GM23338 (cell line): ENCODE measurements at regions not wholly inside any gene's neighbourhood (a gene's known extent, or its start where the extent isn't known, plus 50 kb on each side); places are given as distances from the start of the nearest gene placed in this dataset.
"Not testable (repeated sequence)": the region's sequence is repeated elsewhere in the genome, so short reads cannot be mapped to it uniquely, and the experiment has no call there.

Experiments used
- ATAC-seq: fragments of 200-7000 bp; cut with Tn5 transposase; 3 replicates; pipeline ENCODE4 v1.9.1; 2020
- DNase-seq: peaks from one replicate; pipeline ENCODE4 v3.0.0-alpha.2; 2015; ENCODE audit warnings: low spot score
- H2AFZ ChIP-seq: fragments of 200-600 bp; sonication (generic); 2 replicates; pipeline ENCODE4 v1.8.0; 2016; ENCODE audit warnings: antibody characterized with exemption, mild to moderate bottlenecking, moderate library complexity
- H3F3A ChIP-seq: fragments of 200-600 bp; sonication (generic); replicated peaks from 2 replicates; pipeline ENCODE4 v1.8.0; 2017; ENCODE audit warnings: antibody characterized with exemption, mixed run types, low read depth
- H3K27ac ChIP-seq: fragments of 200-600 bp; sonication (generic); 2 replicates; pipeline ENCODE4 v1.6.1; 2016; ENCODE audit warnings: low read depth
- H3K27me3 ChIP-seq: fragments of 200-600 bp; sonication (generic); 2 replicates; pipeline ENCODE4 v1.8.0; 2016; ENCODE audit warnings: mild to moderate bottlenecking, mixed run types, moderate library complexity; ENCODE audit not compliant: insufficient read depth
- H3K36me3 ChIP-seq: fragments of 200-600 bp; sonication (generic); 2 replicates; pipeline ENCODE4 v1.8.0; 2016; ENCODE audit warnings: mild to moderate bottlenecking; ENCODE audit not compliant: insufficient read depth
- H3K4me1 ChIP-seq: fragments of 200-600 bp; sonication (generic); 2 replicates; pipeline ENCODE4 v1.8.0; 2016; ENCODE audit warnings: mild to moderate bottlenecking, moderate library complexity; ENCODE audit not compliant: insufficient read depth
- H3K4me2 ChIP-seq: fragments of 200-600 bp; sonication (generic); 2 replicates; pipeline ENCODE4 v1.7.1; 2017; ENCODE audit warnings: mixed run types
- H3K4me3 ChIP-seq: fragments of 200-600 bp; sonication (generic); 2 replicates; pipeline ENCODE4 v1.6.1; 2016; ENCODE audit warnings: mixed run types
- H3K79me2 ChIP-seq: fragments of 200-600 bp; sonication (generic); replicated peaks from 2 replicates; pipeline ENCODE4 v1.8.0; 2017; ENCODE audit warnings: mild to moderate bottlenecking; ENCODE audit not compliant: insufficient read depth
- H3K9me2 ChIP-seq: fragments of 200-600 bp; sonication (generic); 2 replicates; pipeline ENCODE4 v1.8.0; 2017; ENCODE audit not compliant: insufficient read depth
- H4K20me1 ChIP-seq: fragments of 200-600 bp; sonication (generic); replicated peaks from 2 replicates; pipeline ENCODE4 v1.8.0; 2017; ENCODE audit warnings: mild to moderate bottlenecking; ENCODE audit not compliant: insufficient read depth
- H3K27ac Mint-ChIP-seq: 2 replicates; pipeline ENCODE4 v1.8.0; 2020; ENCODE audit warnings: inconsistent platforms, mild to moderate bottlenecking, moderate library complexity, mixed read lengths
- H3K27me3 Mint-ChIP-seq: 3 replicates; pipeline ENCODE4 v1.8.0; 2022; ENCODE audit warnings: low read depth, mild to moderate bottlenecking, moderate library complexity, mixed read lengths, inconsistent platforms; ENCODE audit not compliant: insufficient read depth, poor library complexity
- H3K36me3 Mint-ChIP-seq: 3 replicates; pipeline ENCODE4 v1.8.0; 2021; ENCODE audit warnings: low read depth, mild to moderate bottlenecking, inconsistent platforms, moderate library complexity, mixed read lengths
- H3K4me1 Mint-ChIP-seq: 3 replicates; pipeline ENCODE4 v1.8.0; 2020; ENCODE audit warnings: mild to moderate bottlenecking, inconsistent platforms, mixed read lengths
- H3K4me3 Mint-ChIP-seq: 3 replicates; pipeline ENCODE4 v1.8.0; 2021; ENCODE audit warnings: moderate library complexity, mild to moderate bottlenecking, inconsistent platforms, mixed read lengths
- H3K9me3 Mint-ChIP-seq: 3 replicates; pipeline ENCODE4 v1.8.0; 2020; ENCODE audit warnings: moderate library complexity, mild to moderate bottlenecking, inconsistent platforms, mixed read lengths
- TF ChIP-seq, protein P1 (sequence below), 2 experiments: fragments of 200-600 bp in 1 of 2; sonication (generic) in 1 of 2; conservative IDR thresholded peaks; 2 replicates each; pipeline versions ENCODE4 v1.5.1 to v1.6.1; 2016 to 2017; ENCODE audit warnings: antibody characterized with exemption in 2 of 2, low read depth in 2 of 2, mild to moderate bottlenecking in 2 of 2, moderate library complexity in 1 of 2

DNA sequence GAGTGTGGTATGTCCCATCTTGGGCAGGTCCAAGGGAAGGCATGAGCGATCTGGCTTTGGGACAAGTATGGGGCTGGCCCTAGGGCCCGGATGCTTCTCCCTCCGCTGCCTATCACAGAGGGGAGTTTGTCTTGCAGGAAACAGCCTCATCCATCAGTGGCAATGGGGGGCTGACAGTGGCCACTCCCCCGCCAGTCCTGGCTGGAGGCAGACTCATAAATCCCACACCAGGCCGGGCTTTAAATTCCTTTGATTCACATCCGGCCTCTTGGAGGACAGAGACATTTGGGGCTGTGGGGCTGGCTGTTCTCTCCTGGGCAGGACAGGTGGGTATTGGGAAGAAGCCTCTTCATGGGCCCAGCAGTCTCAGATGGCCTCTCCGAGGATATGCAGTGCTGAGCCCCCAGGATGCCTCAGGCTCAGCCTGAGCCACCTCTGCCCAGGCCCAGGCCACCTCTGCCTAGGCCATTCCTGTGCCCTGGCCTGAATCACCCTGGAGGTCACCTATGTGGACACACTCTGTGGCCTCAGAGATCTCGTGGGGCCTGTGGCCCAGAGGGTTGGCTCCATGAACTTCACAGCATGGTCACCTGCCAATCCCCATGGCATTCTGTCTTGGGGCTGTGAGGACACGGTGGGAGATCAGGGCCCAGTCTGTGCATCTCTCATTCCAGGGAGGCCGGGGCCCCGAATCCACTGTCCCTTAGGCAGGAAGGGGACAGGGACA is 84.2 kb upstream of the GOLGA6L4 start (continued):
- TF ChIP-seq, protein P1, sequence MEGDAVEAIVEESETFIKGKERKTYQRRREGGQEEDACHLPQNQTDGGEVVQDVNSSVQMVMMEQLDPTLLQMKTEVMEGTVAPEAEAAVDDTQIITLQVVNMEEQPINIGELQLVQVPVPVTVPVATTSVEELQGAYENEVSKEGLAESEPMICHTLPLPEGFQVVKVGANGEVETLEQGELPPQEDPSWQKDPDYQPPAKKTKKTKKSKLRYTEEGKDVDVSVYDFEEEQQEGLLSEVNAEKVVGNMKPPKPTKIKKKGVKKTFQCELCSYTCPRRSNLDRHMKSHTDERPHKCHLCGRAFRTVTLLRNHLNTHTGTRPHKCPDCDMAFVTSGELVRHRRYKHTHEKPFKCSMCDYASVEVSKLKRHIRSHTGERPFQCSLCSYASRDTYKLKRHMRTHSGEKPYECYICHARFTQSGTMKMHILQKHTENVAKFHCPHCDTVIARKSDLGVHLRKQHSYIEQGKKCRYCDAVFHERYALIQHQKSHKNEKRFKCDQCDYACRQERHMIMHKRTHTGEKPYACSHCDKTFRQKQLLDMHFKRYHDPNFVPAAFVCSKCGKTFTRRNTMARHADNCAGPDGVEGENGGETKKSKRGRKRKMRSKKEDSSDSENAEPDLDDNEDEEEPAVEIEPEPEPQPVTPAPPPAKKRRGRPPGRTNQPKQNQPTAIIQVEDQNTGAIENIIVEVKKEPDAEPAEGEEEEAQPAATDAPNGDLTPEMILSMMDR (conservative IDR thresholded peaks at IDR 0.05; ENCODE audit: low read depth in 2 of 2): no peak

- not testable (repeated sequence) for H3K4me1 ChIP-seq, H3K9me3 Mint-ChIP-seq, H4K20me1 ChIP-seq, H3K9me2 ChIP-seq, H3K27me3 Mint-ChIP-seq, H3K36me3 Mint-ChIP-seq, H3K4me3 ChIP-seq, H3K27me3 ChIP-seq, DNase-seq, H3K27ac Mint-ChIP-seq, ATAC-seq, H2AFZ ChIP-seq, H3K4me3 Mint-ChIP-seq, H3K79me2 ChIP-seq, H3K4me2 ChIP-seq, H3K36me3 ChIP-seq, H3K27ac ChIP-seq, H3F3A ChIP-seq
- peaks cover 15% of the 10 kb centered on the region for H3K4me1 Mint-ChIP-seq
Observed at GRCh38 chr15:84152381-84152979, 83.1 kb upstream of the GOLGA6L4 start.

DNA sequence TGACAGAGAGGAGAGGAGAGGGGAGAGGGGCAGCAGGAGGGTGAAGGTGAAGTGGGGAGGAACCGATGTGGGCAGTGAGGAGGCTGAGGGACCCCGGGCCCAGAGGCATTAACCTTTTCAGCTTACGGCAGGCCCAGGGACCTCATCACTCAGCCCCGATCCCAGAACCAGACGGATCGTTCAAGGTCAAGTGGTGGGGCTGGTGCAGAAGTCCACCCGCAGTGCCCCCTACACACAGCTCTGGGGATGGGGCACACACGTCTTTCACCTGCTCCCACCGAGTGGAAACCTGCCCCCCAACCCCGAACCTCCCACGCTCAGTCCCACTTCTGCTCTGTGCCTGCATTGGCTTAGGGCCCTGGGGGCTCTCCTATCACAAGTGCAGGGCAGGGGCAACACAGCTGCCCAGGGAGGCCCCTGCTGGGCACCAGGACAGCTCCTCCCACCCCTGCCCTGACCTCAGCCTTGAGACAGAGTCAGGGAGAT is 81.9 kb upstream of the GOLGA6L4 start:
- not testable (repeated sequence) for H3K4me3 Mint-ChIP-seq, DNase-seq, H3K36me3 ChIP-seq, H3K79me2 ChIP-seq, H3F3A ChIP-seq, H4K20me1 ChIP-seq, H3K4me2 ChIP-seq, H3K4me3 ChIP-seq, H2AFZ ChIP-seq, H3K36me3 Mint-ChIP-seq, H3K9me3 Mint-ChIP-seq, ATAC-seq, H3K27me3 ChIP-seq, H3K9me2 ChIP-seq, H3K27ac ChIP-seq, H3K27ac Mint-ChIP-seq, H3K4me1 ChIP-seq
- H3K4me1 Mint-ChIP-seq: peaks cover 18% of the 10 kb centered on the region
- H3K27me3 Mint-ChIP-seq: peaks cover 14% of the 10 kb centered on the region

- not testable (repeated sequence) for H3K4me2 ChIP-seq, H4K20me1 ChIP-seq, H3F3A ChIP-seq, H3K9me3 Mint-ChIP-seq, H3K4me3 Mint-ChIP-seq, H2AFZ ChIP-seq, H3K9me2 ChIP-seq, H3K36me3 Mint-ChIP-seq, H3K27ac ChIP-seq, H3K36me3 ChIP-seq, ATAC-seq, H3K4me3 ChIP-seq, H3K4me1 ChIP-seq, H3K27me3 ChIP-seq, H3K27ac Mint-ChIP-seq, DNase-seq, H3K79me2 ChIP-seq
- H3K27me3 Mint-ChIP-seq: peaks cover 17% of the 10 kb centered on the region
- H3K4me1 Mint-ChIP-seq: peaks cover 18% of the 10 kb centered on the region
Observed at GRCh38 chr15:84154314-84154713, 81.3 kb upstream of the GOLGA6L4 start.

DNA sequence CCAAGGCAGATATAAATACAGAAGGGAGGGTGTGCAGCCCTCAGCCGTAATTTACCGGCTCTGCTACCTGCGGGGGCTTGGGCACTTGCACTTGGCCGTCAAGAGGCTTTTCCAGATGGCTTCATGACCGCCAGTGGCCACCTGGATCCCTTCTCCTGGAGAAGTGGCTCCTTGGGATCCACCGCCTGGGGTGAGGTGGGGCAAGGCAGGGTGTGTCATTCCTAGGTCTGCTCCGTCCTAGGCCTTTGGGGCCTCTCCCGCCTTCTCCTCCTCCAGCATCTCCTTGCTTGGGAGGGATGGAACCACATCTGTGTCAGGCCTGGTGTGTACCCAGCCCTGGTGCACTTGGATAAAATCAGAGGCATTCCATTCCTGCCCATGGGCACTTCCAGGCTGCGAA is 80.8 kb upstream of the GOLGA6L4 start:
- not testable (repeated sequence) for H3K27ac ChIP-seq

DNA sequence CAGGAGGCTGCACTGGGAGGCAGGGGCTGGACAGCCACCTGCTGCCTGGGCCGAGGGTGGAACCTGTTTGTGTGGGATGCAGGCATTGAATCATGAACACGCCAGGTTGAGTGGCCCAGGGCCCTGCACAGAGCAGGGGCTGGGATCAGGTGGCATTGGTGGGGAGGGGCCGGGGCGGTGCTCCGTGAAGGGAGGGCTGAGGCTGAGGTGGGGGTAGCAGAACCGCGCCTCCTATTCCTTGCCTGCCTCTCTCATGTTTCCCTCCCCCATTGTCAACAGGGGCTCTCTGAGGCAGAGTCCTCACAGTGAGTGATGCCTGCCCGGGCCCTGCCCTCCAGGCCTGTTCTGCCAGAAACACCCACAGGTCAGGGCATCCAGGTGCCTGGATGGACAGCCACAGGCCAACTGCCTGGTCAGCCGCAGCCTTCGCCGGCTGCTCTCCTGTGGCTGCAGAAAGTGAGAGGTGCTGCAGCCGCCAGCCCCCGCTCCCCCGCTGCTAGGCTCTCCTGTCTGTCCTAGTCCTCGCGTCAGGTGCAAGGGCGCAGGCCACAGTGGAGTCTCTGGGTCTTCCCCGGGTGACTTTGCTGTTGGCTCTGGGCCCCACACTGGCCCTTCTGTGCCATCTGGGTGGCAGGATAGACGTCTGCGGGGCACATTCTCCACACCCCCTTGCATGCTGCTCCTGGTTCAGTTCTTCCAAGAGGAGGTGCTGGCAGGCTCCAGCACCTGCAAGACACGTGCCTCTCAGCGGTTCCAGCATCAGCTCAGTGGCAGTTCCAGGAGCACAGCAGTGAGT is 79.6 kb upstream of the GOLGA6L4 start:
- not testable (repeated sequence) for DNase-seq, H3F3A ChIP-seq, H3K27ac Mint-ChIP-seq, H3K36me3 Mint-ChIP-seq, H3K36me3 ChIP-seq, H3K4me2 ChIP-seq, H3K4me3 Mint-ChIP-seq, H4K20me1 ChIP-seq, H3K79me2 ChIP-seq, H3K4me1 ChIP-seq, H3K27ac ChIP-seq, H3K9me3 Mint-ChIP-seq, H3K27me3 ChIP-seq, H3K9me2 ChIP-seq, H3K4me3 ChIP-seq
- Mint-ChIP-seq H3K27me3 (peaks cover 17% of the 10 kb centered on the region), H3K4me1 (peaks cover 18% of the 10 kb centered on the region)
- peak; percentile 70 for ATAC-seq
- peak overlapping the region; percentile 47; the same call in 1 of the 2 replicates for H2AFZ ChIP-seq

More for the DNA sequence above, 80.8 kb upstream of the GOLGA6L4 start:
- H3K27me3 ChIP-seq, H3K4me3 ChIP-seq, H3K9me3 Mint-ChIP-seq, H3K9me2 ChIP-seq, H3K36me3 Mint-ChIP-seq, H3K79me2 ChIP-seq, H3F3A ChIP-seq, H3K27ac Mint-ChIP-seq, DNase-seq, H2AFZ ChIP-seq, H4K20me1 ChIP-seq, H3K36me3 ChIP-seq, H3K4me3 Mint-ChIP-seq, H3K4me1 ChIP-seq, H3K4me2 ChIP-seq, ATAC-seq: not testable (repeated sequence)
- Mint-ChIP-seq H3K27me3 (peaks cover 17% of the 10 kb centered on the region), H3K4me1 (peaks cover 18% of the 10 kb centered on the region)
